ENCODE measurements at regions not wholly inside any gene's neighbourhood (a gene's known extent, or its start where the extent isn't known, plus 50 kb on each side); places are given as distances from the start of the nearest gene placed in this dataset.

DNA sequence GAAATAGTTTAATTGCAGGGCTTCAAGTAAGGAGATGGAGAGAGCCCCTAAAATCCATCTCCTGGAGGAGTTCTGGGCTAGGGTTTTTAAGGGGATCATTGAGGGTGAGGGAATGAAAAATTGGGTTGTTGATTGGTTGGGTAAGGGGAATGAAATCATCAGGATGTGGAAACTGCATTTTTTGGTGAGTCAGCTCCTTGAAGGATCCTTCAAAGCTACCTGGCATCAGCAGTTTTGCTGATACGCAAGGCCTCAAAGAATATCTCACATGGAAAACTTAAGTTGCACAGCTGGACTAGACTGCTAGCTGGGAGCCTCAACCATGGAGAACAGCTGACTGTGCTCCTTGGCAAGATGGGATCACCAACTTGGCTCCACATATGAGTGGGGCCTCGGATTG, 136.7 kb downstream of the FGF10 start:
- no peak for TF ChIP-seq POLR2A (IDR thresholded peaks at IDR 0.05; ENCODE audit: low read length)
- no peak for DNase-seq

GRCh38 chr5:44246986-44247385, 142.2 kb downstream of the FGF10 start:
- no peak for TF ChIP-seq POLR2A (IDR thresholded peaks at IDR 0.05; ENCODE audit: low read length)
- TF ChIP-seq GATA1 (IDR thresholded peaks at IDR 0.05; ENCODE audit: low read depth, low read length), result no peak
- no peak for DNase-seq

GRCh38 chr5:44245935-44246334, 143.3 kb downstream of the FGF10 start:
- no peak for DNase-seq
- TF ChIP-seq GATA1 (IDR thresholded peaks at IDR 0.05; ENCODE audit: low read depth, low read length) (no peak), POLR2A (IDR thresholded peaks at IDR 0.05; ENCODE audit: low read length) (no peak)

DNA sequence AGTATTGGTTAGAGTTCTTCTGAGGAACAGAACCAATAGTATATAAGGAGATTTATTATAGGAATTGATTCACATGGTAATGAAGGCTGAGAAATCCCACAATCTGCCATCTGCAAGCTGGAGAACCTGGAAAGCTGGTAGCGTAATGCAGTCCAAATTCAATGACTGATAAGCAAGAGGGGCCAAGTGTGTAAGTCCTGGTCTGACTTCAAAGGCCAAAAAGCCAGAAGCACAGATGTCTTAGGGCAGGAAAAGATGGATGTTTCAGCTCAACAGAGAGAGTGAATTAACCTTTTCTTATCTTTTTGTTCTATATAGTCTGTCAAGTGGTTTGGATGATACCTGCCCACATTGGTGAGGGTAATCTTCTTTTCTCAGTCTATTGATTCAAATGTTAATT, 146.4 kb downstream of the FGF10 start:
- TF ChIP-seq GATA1 (IDR thresholded peaks at IDR 0.05; ENCODE audit: low read depth, low read length), result no peak
- no peak for TF ChIP-seq POLR2A (IDR thresholded peaks at IDR 0.05; ENCODE audit: low read length)
- DNase-seq, result no peak

GRCh38 chr5:44236040-44236439, 153.2 kb downstream of the FGF10 start:
- no peak for DNase-seq
- TF ChIP-seq POLR2A (IDR thresholded peaks at IDR 0.05; ENCODE audit: low read length) (no peak), GATA1 (IDR thresholded peaks at IDR 0.05; ENCODE audit: low read depth, low read length) (no peak)

GRCh38 chr5:44233691-44234090, 155.5 kb downstream of the FGF10 start:
- TF ChIP-seq POLR2A (IDR thresholded peaks at IDR 0.05; ENCODE audit: low read length) (no peak), GATA1 (IDR thresholded peaks at IDR 0.05; ENCODE audit: low read depth, low read length) (no peak)
- DNase-seq, result no peak

GRCh38 chr5:44225231-44226160, 163.7 kb downstream of the FGF10 start:
- no peak for DNase-seq
- no peak for TF ChIP-seq POLR2A (IDR thresholded peaks at IDR 0.05; ENCODE audit: low read length)
- TF ChIP-seq GATA1 (IDR thresholded peaks at IDR 0.05; ENCODE audit: low read depth, low read length), result no peak

DNA sequence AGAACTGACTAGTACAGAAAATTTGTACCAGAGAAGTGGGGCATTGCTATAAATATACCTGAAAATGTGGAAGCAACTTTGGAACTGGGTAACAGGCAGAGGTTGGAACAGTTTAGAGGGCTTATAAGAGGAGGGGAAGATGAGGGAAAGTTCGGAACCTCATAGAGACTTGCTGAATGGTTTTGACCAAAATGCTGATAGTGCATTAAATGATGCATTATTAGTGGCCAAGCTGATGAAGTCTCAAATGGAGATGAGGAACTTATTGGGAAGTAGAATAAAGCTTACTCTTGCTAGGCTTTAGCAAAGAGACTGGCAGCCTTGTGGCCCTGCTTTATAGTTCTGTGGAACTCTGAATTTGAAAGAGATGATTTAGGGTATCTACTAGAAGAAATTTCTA, 189.8 kb downstream of the FGF10 start:
- TF ChIP-seq POLR2A (IDR thresholded peaks at IDR 0.05; ENCODE audit: low read length) (no peak), GATA1 (IDR thresholded peaks at IDR 0.05; ENCODE audit: low read depth, low read length) (no peak)
- DNase-seq, result no peak

DNA sequence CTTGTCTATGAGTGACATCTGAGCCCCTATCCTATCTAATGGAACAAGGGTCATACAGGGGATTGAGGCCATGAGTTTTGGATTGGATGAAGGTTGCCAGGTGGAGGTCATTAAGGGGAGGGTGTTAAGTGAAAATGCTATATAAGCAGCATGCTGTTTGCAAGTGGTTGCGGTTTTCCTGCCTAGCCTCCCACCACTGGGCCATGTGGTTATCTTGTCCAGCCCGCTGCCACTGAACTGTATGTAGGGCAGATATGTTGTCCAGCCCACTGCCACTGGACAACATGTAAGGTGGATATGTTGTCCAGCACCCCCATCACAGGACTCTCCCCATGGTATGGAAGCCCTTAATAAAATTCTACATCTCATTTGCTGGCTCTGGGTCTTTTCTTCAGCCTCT, 200.0 kb downstream of the FGF10 start:
- no peak for DNase-seq
- TF ChIP-seq POLR2A (IDR thresholded peaks at IDR 0.05; ENCODE audit: low read length) (no peak), GATA1 (IDR thresholded peaks at IDR 0.05; ENCODE audit: low read depth, low read length) (no peak)

GRCh38 chr5:44187973-44188372, 201.2 kb downstream of the FGF10 start:
- no peak for TF ChIP-seq POLR2A (IDR thresholded peaks at IDR 0.05; ENCODE audit: low read length)
- TF ChIP-seq GATA1 (IDR thresholded peaks at IDR 0.05; ENCODE audit: low read depth, low read length), result no peak
- DNase-seq, result no peak

GRCh38 chr5:44183753-44184152, 205.5 kb downstream of the FGF10 start:
- TF ChIP-seq GATA1 (IDR thresholded peaks at IDR 0.05; ENCODE audit: low read depth, low read length) (no peak), POLR2A (IDR thresholded peaks at IDR 0.05; ENCODE audit: low read length) (no peak)
- DNase-seq, result no peak

GRCh38 chr5:44183312-44183711, 205.9 kb downstream of the FGF10 start:
- TF ChIP-seq POLR2A (IDR thresholded peaks at IDR 0.05; ENCODE audit: low read length) (no peak), GATA1 (IDR thresholded peaks at IDR 0.05; ENCODE audit: low read depth, low read length) (no peak)

DNA sequence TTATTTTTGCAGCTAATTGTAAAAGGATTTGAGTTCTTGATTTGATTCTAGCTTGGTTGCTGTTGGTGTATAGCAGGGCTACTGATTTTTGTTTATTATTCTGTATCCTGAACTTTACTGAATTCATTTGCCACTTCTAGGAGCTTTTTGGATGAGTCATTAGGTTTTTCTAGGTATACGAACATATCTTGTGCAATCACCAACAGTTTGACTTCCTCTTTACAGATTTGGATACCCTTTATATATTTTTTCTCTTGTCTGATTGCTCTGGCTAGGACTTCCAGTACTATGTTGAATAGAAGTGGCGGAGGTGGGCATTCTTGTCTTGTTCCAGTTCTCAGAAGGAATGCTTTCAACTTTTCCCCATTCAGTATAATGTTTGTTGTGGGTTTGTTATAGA, 210.8 kb downstream of the FGF10 start:
- TF ChIP-seq POLR2A (IDR thresholded peaks at IDR 0.05; ENCODE audit: low read length), result no peak
- no peak for TF ChIP-seq GATA1 (IDR thresholded peaks at IDR 0.05; ENCODE audit: low read depth, low read length)
- DNase-seq, result no peak

More at GRCh38 chr5:44183312-44183711, 205.9 kb downstream of the FGF10 start:
- no peak for DNase-seq

GRCh38 chr5:44167540-44167939, 221.7 kb downstream of the FGF10 start:
- TF ChIP-seq POLR2A (IDR thresholded peaks at IDR 0.05; ENCODE audit: low read length), result no peak
- no peak for TF ChIP-seq GATA1 (IDR thresholded peaks at IDR 0.05; ENCODE audit: low read depth, low read length)
- DNase-seq, result no peak

DNA sequence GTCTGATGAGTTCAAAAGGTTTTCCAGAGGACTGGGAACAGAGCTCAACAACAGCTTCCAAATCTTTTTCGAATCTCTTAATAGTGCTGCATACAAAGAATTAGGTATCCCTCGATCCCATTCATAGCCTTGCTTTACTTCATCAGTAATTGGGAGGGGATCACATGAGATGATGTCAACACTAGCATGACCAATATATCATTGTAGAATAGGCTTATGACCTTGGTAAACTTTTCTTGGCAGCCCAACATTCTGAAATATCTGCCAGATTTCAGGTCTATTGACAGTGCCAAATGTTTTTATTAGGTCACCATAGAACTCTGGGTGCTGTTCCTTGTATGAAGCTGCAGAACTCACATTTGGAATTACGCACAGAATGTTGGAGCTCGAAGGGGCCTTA, 228.9 kb downstream of the FGF10 start:
- DNase-seq, result no peak
- TF ChIP-seq GATA1 (IDR thresholded peaks at IDR 0.05; ENCODE audit: low read depth, low read length), result no peak
- TF ChIP-seq POLR2A (IDR thresholded peaks at IDR 0.05; ENCODE audit: low read length), result no peak
